ENCODE measurements at regions not wholly inside any gene's neighbourhood (a gene's known extent, or its start where the extent isn't known, plus 50 kb on each side); places are given as distances from the start of the nearest gene placed in this dataset.

- TF ChIP-seq EZH2phosphoT487 (conservative IDR thresholded peaks at IDR 0.05; ENCODE audit: low read length): no peak
- no peak for TF ChIP-seq CTCF (IDR thresholded peaks at IDR 0.05; ENCODE audit: insufficient read depth, low read length, poor library complexity, severe bottlenecking)
Observed at GRCh38 chr17:77684803-77685798, 273.4 kb upstream of the TNRC6C start.
